Stimulated activated CD4-positive, alpha-beta T cell treated with anti-CD3 and anti-CD28 coated beads, Interleukin-2, amount 100 ng/mL, for 48 hours (primary cell): ENCODE measurements at regions not wholly inside any gene's neighbourhood (a gene's known extent, or its start where the extent isn't known, plus 50 kb on each side); places are given as distances from the start of the nearest gene placed in this dataset.
"Not testable (repeated sequence)": the region's sequence is repeated elsewhere in the genome, so short reads cannot be mapped to it uniquely, and the experiment has no call there.

Experiments
- DNase-seq, 2 donors: peaks; one replicate each; pipeline ENCODE4 v3.0.0-alpha.2; 2020

- no peak for DNase-seq
Measured at GRCh38 chr21:39079617-39080016, 103.6 kb downstream of the PSMG1 start.

- DNase-seq, result no peak
Measured at GRCh38 chr21:39078322-39079065, 104.8 kb downstream of the PSMG1 start.

DNA sequence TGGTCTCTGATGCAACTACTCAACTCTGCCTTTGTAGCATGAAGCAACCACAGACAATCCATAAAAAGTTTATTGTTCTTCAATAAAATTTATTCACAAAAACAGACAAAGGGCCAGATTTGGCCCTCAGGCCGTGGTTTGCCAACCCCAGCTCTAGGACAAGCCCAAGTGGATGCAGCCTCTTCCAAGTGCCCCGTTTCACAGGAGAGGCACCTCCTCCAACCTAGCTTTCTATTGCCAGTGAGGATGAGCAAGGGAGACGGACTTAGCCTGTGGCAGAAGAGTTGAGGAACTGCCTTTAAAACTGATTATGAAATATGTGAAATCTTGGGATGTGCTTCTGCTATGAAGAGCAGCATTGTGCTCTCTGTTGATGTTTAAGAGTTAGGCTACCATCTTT lies 105.4 kb downstream of the PSMG1 start:
- no peak for DNase-seq

- no peak for DNase-seq
Measured at GRCh38 chr21:39074508-39074907, 108.7 kb downstream of the PSMG1 start.

- DNase-seq, result no peak
Measured at GRCh38 chr21:39073717-39074116, 109.5 kb downstream of the PSMG1 start.

DNA sequence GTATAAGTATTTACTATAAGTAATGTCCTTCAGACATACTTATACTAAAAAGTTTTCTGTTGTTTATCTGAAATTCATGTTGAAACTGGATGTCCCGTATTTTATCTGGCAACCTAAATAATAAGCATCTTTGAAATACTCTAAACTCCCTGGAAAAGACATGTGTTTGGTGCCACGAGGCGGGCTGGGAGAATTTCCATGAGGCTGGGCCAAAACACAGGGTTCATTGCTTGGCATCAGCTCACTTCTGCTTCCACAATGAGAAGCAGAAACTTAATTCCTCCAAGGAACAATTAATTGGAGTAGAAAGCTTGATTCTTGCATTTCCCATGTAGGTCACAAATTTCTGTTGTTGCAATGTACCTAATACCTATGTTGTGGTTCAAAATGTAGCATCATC lies 110.2 kb downstream of the PSMG1 start:
- no peak for DNase-seq

DNA sequence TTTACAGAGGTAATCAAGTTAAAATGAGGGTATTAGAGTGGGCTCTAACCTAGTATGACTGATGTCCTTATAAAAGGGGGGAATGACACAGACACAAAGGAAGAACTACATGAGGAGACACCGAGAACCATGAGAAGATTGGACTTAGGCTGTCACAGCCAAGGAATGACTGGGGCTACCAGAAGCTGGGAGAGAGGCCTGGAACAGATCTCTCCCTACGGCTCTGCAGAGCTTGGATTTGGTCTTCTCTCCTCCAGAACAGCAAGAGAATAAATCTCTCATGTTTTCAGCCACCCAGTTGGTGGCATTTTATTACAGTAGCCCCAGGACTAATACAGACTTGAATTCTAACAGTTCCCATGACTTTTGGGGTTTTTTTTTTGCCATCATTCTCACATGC lies 110.8 kb downstream of the PSMG1 start:
- no peak for DNase-seq

DNA sequence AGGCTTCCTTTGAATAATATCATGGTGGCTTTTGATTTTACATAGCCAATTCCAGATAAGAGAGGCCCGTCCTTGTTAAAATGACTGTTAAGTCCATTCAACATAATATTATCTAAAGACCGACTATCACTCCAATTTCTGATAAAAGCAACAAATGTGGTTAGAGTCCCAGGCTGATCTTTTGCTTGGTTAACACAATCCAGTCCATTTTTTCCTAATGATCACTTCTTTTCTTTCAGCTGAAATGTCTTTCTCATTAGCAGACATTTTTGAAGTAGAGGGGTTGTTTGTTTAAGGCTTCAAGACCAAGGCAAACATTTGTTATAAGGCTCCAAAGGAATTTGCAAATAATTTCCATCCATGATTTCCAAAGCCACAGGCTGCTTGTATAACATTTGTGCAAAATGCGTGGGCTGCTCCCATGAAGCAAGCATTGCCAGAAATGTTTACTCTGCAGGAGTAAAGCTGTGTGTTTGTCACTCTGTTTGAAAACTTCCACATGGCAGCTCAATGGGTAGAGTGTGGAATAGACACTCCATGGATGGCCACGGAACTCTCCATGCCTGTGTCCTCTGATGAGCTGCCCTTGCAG lies 111.5 kb downstream of the PSMG1 start:
- no peak for DNase-seq

DNA sequence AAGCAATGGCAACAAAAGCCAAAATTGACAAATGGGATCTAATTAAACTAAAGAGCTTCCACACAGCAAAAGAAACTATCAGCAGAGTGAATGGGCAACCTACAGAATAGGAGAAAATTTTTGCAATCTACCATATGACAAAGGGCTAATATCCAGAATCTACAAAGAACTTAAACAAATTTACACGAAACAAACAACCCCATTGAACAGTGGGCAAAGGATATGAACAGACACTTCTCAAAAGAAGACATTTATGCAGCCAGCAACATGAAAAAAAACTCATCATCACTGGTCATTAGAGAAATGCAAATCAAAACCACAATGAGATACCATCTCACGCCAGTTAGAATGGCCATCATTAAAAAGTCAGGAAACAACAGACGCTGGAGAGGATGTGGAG lies 113.4 kb downstream of the PSMG1 start:
- not testable (repeated sequence) for DNase-seq

GRCh38 chr21:39066829-39067780 lies 116.1 kb downstream of the PSMG1 start:
- no peak for DNase-seq

DNA sequence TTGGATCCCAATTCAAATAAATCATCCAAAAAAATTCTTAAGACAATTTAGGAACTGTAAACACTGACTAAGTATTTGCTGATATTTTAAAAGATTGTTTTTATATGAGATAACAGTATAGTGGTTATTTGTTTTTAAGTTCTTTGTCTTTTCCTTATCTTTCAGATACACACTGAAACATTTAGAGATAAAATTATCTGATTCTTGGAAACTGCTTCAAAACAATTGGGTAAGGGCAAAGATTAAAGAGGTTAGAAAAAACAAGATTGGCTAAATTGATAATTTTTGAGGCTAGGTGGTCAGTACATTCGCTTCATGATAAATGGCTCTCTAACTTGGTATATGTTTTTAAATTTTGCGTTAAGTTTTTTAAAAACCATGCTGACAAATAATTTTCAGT lies 117.3 kb downstream of the PSMG1 start:
- no peak for DNase-seq

- no peak for DNase-seq
Measured at GRCh38 chr21:39064325-39065012, 118.8 kb downstream of the PSMG1 start.

DNA sequence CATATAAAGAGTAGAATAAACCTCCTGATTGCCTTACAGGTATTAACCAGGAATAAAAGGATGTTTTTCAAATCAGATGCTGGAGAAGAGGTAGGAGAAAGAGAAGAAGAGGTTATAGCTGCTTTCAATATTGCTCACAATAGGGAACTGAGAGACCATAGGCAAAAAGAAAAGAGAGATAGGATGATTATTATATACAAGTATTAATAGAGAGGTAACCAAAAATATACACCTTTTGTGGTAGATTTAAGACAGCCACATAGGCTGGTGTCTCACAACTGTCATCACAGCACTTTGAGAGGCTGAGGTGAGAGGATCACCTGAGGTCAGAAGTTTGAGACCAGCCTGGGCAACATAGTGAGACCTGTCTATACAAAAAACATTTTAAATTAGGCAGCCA lies 119.7 kb downstream of the PSMG1 start:
- DNase-seq, result no peak

GRCh38 chr21:39062196-39062595 lies 121.1 kb downstream of the PSMG1 start:
- DNase-seq, result no peak

DNA sequence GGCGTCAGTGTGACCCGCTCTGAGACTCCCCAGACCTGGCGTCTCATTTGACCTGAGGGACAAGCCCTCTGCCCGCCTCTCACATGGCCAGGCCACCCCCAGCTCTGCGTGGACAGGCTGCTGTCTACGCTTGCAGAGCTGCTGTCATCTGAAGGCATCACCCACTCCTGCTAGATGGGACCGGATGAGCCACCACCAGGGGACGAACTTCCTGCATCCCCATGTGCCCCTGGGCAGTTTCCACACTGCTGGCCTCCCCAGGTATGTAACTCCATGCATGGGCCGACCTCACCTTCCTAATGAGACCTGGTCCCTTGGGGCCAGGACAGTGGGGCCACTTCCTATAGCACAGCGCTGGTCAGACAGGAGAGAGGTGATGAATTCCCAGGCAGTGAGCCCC lies 121.5 kb downstream of the PSMG1 start:
- no peak for DNase-seq

DNA sequence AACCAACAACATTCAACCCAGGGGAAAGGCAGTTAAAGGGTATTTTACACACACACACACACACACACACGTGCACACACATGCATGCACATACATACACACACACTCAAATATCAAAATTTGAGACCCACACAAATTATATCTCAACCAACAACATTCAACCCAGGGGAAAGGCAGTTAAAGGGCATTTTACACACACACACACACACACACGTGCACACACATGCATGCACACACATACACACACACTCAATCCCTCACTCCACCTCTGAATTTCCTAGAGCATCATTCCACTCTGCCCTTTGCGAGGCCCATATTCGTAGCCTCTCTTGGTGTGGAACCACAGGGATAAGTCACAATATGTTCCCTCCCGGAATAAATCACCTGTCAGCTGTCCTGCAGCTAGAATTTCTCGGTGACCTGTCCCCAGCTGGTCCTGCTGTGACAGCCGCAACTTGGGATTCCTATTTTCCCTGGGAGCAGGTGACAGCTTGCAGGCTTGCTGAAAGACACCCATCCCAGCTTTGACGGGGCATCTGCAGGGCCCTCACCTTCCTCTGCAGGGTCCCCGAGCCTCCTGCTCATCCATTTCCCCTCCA lies 122.7 kb downstream of the PSMG1 start:
- DNase-seq, result no peak

DNA sequence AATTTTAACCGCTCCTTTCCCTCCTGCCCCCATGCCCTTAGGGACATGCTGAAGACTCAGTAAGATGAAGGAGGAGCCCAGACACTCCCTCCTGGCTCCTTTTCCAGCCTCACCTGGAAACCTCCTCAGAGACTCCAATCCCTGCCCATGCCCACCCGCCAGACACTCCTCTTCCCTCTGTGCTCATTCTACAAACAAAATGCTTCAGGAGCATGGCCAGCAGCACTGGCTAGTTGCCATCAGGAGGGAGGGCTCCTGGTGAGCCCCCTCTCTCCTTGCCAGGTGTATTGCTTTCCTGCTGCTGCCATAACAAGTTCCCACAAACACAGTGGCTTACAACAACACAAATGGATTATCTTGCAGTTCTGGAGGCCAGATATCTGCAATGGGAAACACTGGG lies 126.1 kb downstream of the PSMG1 start:
- DNase-seq, result no peak

GRCh38 chr21:39056636-39057035 lies 126.6 kb downstream of the PSMG1 start:
- no peak for DNase-seq

DNA sequence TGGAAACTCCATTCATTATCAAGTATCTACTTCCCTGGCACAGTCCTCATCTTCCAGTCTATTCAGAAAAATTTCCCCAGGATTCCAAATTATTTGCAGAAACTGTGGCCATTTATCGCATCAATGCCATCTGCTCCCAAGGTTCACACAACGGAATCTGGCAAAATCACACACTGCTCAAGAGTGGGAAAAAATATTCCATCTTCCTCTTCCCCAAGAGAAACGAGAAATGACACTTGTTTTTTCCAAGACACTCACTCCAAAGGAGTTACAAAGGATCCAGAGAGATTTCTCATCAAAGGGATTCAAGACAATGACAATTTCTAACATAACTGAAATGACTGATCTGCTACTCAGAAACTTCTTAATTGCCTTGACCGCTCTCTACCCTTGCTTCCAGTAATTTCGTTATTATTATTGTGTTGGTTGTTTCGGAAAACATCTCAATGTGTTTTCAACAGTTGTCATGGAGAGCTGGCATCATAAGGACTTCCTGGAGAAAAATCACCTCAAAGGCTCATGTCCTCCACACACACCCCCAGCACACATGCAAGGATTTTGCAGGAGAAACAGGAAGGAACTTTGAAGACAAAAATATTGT lies 128.0 kb downstream of the PSMG1 start:
- DNase-seq, result no peak

GRCh38 chr21:39054066-39054465 lies 129.2 kb downstream of the PSMG1 start:
- no peak for DNase-seq

DNA sequence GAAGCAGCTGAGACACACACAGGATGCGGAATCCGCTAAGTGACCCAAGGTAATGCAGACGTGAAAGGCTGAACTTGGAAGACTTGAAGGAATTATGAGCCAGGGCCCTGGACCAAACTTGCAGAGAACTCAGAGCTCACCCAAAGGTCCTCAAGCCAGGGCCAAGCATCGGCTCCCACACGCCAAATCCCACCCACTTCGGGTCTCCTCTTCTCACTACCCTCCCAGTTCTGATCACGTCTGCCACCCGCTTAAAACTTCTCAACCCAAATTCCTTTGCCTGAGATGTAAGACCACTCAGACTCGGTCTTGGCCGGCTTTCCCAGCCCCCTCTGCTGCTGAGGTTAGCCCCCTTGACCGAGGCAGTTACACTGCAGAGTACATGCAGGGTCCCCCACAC lies 130.1 kb downstream of the PSMG1 start:
- no peak for DNase-seq

GRCh38 chr21:39052718-39053117 lies 130.5 kb downstream of the PSMG1 start:
- no peak for DNase-seq
